ENCODE measurements at regions not wholly inside any gene's neighbourhood (a gene's known extent, or its start where the extent isn't known, plus 50 kb on each side); places are given as distances from the start of the nearest gene placed in this dataset.
"Not testable (repeated sequence)": the region's sequence is repeated elsewhere in the genome, so short reads cannot be mapped to it uniquely, and the experiment has no call there.

- Histone ChIP-seq H3K4me3 (ENCODE audit: low read length in 2 of 2) (no peak overlapping the region), H3K9ac (ENCODE audit: low read depth in 1 of 2, low read length in 2 of 2) (no peak overlapping the region), H3K27ac (ENCODE audit: low read depth in 2 of 2, low read length in 2 of 2) (no peak overlapping the region), H3K4me1 (ENCODE audit: control insufficient read depth in 2 of 2, insufficient read depth in 2 of 2, low read length in 2 of 2) (no peaks in the 10 kb centered on the region), H3K27me3 (ENCODE audit: control insufficient read depth in 2 of 2, insufficient read depth in 2 of 2, low read length in 2 of 2) (no peaks in the 10 kb centered on the region), H3K36me3 (ENCODE audit: control insufficient read depth in 2 of 2, insufficient read depth in 2 of 2, low read length in 2 of 2) (no peaks in the 10 kb centered on the region), H3K9me3 (ENCODE audit: control insufficient read depth in 2 of 2, low read length in 2 of 2) (no peaks in the 10 kb centered on the region)
Measured at GRCh38 chr11:24413391-24413790, 83.5 kb upstream of the LUZP2 start.

DNA sequence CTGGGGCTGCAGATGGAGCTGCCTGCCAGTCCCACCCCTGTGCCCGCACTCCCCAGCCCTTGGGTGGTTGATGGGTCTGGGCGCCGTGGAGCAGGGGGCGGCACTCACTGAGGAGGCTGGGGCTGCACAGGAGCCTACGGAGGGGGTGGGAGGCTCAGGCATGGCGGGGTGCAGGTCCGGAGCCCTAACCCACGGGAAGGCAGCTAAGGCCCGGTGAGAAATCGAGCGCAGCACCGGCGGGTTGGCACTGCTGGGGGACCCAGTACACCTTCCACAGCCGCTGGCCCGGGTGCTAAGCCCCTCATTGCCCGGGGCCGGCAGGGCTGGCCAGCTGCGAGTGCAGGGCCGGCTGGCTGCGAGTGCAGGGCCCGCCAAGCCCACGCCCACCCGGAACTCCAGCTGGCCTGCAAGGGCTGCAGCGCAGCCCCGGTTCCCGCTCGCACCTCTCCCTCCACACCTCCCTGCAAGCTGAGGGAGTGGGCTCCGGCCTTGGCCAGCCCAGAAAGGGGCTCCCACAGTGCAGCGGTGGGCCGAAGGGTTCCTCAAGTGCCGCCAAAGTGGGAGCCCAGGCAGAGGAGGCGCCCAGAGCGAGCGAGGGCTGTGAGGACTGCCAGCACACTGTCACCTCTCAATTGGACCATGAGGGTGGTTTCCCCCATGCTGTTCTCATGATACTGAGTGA lies 80.8 kb upstream of the LUZP2 start:
- not testable (repeated sequence) for H3K4me3 ChIP-seq (ENCODE audit: low read length in 2 of 2); H3K36me3 ChIP-seq (ENCODE audit: control insufficient read depth in 2 of 2, insufficient read depth in 2 of 2, low read length in 2 of 2); H3K9me3 ChIP-seq (ENCODE audit: control insufficient read depth in 2 of 2, low read length in 2 of 2); H3K27me3 ChIP-seq (ENCODE audit: control insufficient read depth in 2 of 2, insufficient read depth in 2 of 2, low read length in 2 of 2); H3K27ac ChIP-seq (ENCODE audit: low read depth in 2 of 2, low read length in 2 of 2); H3K9ac ChIP-seq (ENCODE audit: low read depth in 1 of 2, low read length in 2 of 2); H3K4me1 ChIP-seq (ENCODE audit: control insufficient read depth in 2 of 2, insufficient read depth in 2 of 2, low read length in 2 of 2)

DNA sequence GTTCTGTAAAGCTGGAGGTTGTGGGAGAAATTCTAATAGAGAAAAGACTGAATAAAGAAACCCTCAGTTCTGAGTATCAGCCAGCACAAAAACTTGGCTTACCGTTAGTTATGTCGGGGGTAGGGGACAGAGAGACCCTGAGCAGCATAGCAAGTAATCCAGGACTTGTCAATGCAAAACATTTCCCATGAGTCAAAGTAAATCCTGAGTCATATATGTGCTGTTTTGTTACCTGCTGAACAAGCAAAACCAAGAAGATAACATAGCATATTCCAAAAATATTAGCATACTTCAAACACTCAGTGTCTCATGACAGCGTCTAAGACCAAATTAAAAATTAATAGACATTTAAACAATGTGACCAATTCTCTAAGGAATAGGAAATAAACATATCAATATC lies 75.1 kb upstream of the LUZP2 start:
- Histone ChIP-seq H3K27ac (ENCODE audit: low read depth in 2 of 2, low read length in 2 of 2) (no peak overlapping the region), H3K4me3 (ENCODE audit: low read length in 2 of 2) (no peak overlapping the region), H3K9me3 (ENCODE audit: control insufficient read depth in 2 of 2, low read length in 2 of 2) (no peaks in the 10 kb centered on the region), H3K4me1 (ENCODE audit: control insufficient read depth in 2 of 2, insufficient read depth in 2 of 2, low read length in 2 of 2) (no peaks in the 10 kb centered on the region), H3K36me3 (ENCODE audit: control insufficient read depth in 2 of 2, insufficient read depth in 2 of 2, low read length in 2 of 2) (no peaks in the 10 kb centered on the region), H3K27me3 (ENCODE audit: control insufficient read depth in 2 of 2, insufficient read depth in 2 of 2, low read length in 2 of 2) (no peaks in the 10 kb centered on the region), H3K9ac (ENCODE audit: low read depth in 1 of 2, low read length in 2 of 2) (no peak overlapping the region)

DNA sequence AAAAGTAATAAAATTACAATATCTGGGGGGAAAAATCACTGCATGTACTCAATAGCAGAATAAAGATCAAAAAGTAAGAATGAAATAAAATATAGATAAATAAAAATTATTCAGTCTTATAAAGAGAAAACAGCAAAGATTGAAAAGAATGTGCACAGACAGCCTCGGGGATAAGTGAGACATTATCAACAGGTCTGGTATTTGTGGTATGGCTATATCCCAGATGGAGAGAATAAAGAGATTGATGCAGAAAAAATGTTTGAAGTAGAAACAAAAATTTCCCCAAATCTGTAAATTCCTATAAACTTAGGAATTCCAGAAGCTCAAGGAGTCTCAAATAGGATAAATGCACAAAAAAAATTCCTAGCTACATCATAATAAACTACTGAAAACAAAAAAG lies 74.5 kb upstream of the LUZP2 start:
- Histone ChIP-seq H3K4me1 (ENCODE audit: control insufficient read depth in 2 of 2, insufficient read depth in 2 of 2, low read length in 2 of 2) (no peaks in the 10 kb centered on the region), H3K4me3 (ENCODE audit: low read length in 2 of 2) (no peak overlapping the region), H3K9me3 (ENCODE audit: control insufficient read depth in 2 of 2, low read length in 2 of 2) (no peaks in the 10 kb centered on the region), H3K27ac (ENCODE audit: low read depth in 2 of 2, low read length in 2 of 2) (no peak overlapping the region), H3K36me3 (ENCODE audit: control insufficient read depth in 2 of 2, insufficient read depth in 2 of 2, low read length in 2 of 2) (no peaks in the 10 kb centered on the region), H3K9ac (ENCODE audit: low read depth in 1 of 2, low read length in 2 of 2) (no peak overlapping the region), H3K27me3 (ENCODE audit: control insufficient read depth in 2 of 2, insufficient read depth in 2 of 2, low read length in 2 of 2) (no peaks in the 10 kb centered on the region)

DNA sequence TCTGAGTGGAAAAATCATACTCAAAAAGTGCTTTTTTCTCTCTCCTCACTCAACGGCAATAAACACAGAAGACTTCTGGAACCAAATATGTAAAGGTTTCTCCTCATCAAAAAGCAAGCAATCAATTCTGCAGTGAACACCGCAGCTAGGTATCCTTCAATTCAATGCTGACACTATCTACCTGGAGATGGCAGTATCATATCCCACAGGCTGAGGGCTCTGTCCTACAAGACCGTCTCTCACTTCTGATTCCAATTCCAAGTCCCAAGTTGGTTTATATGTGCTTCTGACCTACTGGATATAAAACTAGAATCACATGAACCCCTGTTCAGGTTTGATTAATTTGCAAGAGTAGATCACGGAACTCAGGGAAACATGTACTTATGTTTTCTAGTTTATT lies 59.7 kb upstream of the LUZP2 start:
- Histone ChIP-seq H3K36me3 (ENCODE audit: control insufficient read depth in 2 of 2, insufficient read depth in 2 of 2, low read length in 2 of 2) (no peaks in the 10 kb centered on the region), H3K9me3 (ENCODE audit: control insufficient read depth in 2 of 2, low read length in 2 of 2) (no peaks in the 10 kb centered on the region), H3K27ac (ENCODE audit: low read depth in 2 of 2, low read length in 2 of 2) (no peak overlapping the region), H3K9ac (ENCODE audit: low read depth in 1 of 2, low read length in 2 of 2) (no peak overlapping the region), H3K4me3 (ENCODE audit: low read length in 2 of 2) (no peak overlapping the region), H3K27me3 (ENCODE audit: control insufficient read depth in 2 of 2, insufficient read depth in 2 of 2, low read length in 2 of 2) (no peaks in the 10 kb centered on the region), H3K4me1 (ENCODE audit: control insufficient read depth in 2 of 2, insufficient read depth in 2 of 2, low read length in 2 of 2) (no peaks in the 10 kb centered on the region)

All from mucosa of rectum (tissue), 2 donors.